GM12878 (cell line): ENCODE measurements at regions not wholly inside any gene's neighbourhood (a gene's known extent, or its start where the extent isn't known, plus 50 kb on each side); places are given as distances from the start of the nearest gene placed in this dataset.
A peak's percentile ranks its signal among the peaks of the same experiment; 100 is the strongest.

Experiments
- CBX3 ChIP-seq: fragments of 200-600 bp; sonication (generic); IDR thresholded peaks from 2 replicates; pipeline ENCODE4 v1.6.1; 2016; ENCODE audit warnings: low read depth, borderline replicate concordance
- IKZF2 ChIP-seq, 2 experiments: fragments of 450-650 bp; IDR thresholded peaks; 2 replicates each; pipeline ENCODE4 v1.6.1; 2017; ENCODE audit warnings: mild to moderate bottlenecking in 2 of 2, moderate library complexity in 2 of 2
- IRF4 ChIP-seq: IDR thresholded peaks from 2 replicates; pipeline ENCODE4 v1.6.1; 2011; ENCODE audit warnings: low read depth, low read length
- MXI1 ChIP-seq: fragments of 150-350 bp; IDR thresholded peaks from 2 replicates; pipeline ENCODE4 v1.6.1; 2011; ENCODE audit warnings: low read depth, mild to moderate bottlenecking, inconsistent platforms, low read length, improper control_type of control experiment
- NFYB ChIP-seq: IDR thresholded peaks from 2 replicates; pipeline ENCODE4 v1.6.1; 2011; ENCODE audit warnings: low read depth, mild to moderate bottlenecking, low read length, improper control_type of control experiment, moderate library complexity; ENCODE audit not compliant: insufficient read depth
- NR2C1 ChIP-seq: fragments of 450-650 bp; IDR thresholded peaks from 2 replicates; pipeline ENCODE4 v1.6.1; 2017; ENCODE audit warnings: antibody characterized with exemption, mild to moderate bottlenecking, moderate library complexity
- NRF1 ChIP-seq: conservative IDR thresholded peaks from 2 replicates; pipeline ENCODE4 v1.6.1; 2011; ENCODE audit warnings: mild to moderate bottlenecking, low read depth, low read length, improper control_type of control experiment
- RCOR1 ChIP-seq: conservative IDR thresholded peaks from 2 replicates; pipeline ENCODE4 v1.6.1; 2012; ENCODE audit warnings: low read depth, low read length, improper control_type of control experiment
- SMAD5 ChIP-seq: IDR thresholded peaks from 2 replicates; pipeline ENCODE4 v1.6.1; 2016; ENCODE audit warnings: antibody characterized with exemption, low read depth
- SPI1 ChIP-seq: IDR thresholded peaks from 2 replicates; pipeline ENCODE4 v1.6.1; 2011; ENCODE audit warnings: low read depth, mild to moderate bottlenecking, low read length, moderate library complexity, borderline replicate concordance; ENCODE audit not compliant: insufficient read depth
- SREBF2 ChIP-seq: IDR thresholded peaks from 2 replicates; pipeline ENCODE4 v1.6.1; 2012; ENCODE audit warnings: mild to moderate bottlenecking, low read length
- STAT3 ChIP-seq: IDR thresholded peaks from 2 replicates; pipeline ENCODE4 v1.6.1; 2011; ENCODE audit warnings: low read depth, low read length, improper control_type of control experiment
- TCF7 ChIP-seq: IDR thresholded peaks from 2 replicates; pipeline ENCODE4 v1.6.1; 2014; ENCODE audit warnings: antibody characterized with exemption, borderline replicate concordance
- ZBED1 ChIP-seq: IDR thresholded peaks from 2 replicates; pipeline ENCODE4 v1.6.1; 2016; ENCODE audit warnings: borderline replicate concordance
- ZNF384 ChIP-seq: IDR thresholded peaks from 2 replicates; pipeline ENCODE4 v1.6.1; 2012; ENCODE audit warnings: low read depth, mild to moderate bottlenecking, low read length, improper control_type of control experiment, borderline replicate concordance
- TF ChIP-seq, protein P1 (sequence below): fragments of 450-650 bp; formaldehyde crosslinking; IDR thresholded peaks from 2 replicates; pipeline ENCODE4 v1.5.0; 2022; ENCODE audit warnings: mild to moderate bottlenecking, missing genetic modification characterization
- TF ChIP-seq, protein P2 (sequence below): fragments of 150-350 bp; IDR thresholded peaks from 2 replicates; pipeline ENCODE4 v1.6.1; 2014; ENCODE audit warnings: mild to moderate bottlenecking, low read depth, low read length
- TF ChIP-seq, protein P3 (sequence below): IDR thresholded peaks from 2 replicates; pipeline ENCODE4 v1.6.1; 2011; ENCODE audit warnings: low read depth, low read length, improper control_type of control experiment, borderline replicate concordance
- TF ChIP-seq, protein P4 (sequence below): fragments of 450-650 bp; IDR thresholded peaks from 2 replicates; pipeline ENCODE4 v1.6.1; 2017; ENCODE audit warnings: borderline replicate concordance
- TF ChIP-seq, protein P5 (sequence below): fragments of 450-650 bp; IDR thresholded peaks from 2 replicates; pipeline ENCODE4 v1.6.1; 2016; ENCODE audit warnings: mild to moderate bottlenecking

DNA sequence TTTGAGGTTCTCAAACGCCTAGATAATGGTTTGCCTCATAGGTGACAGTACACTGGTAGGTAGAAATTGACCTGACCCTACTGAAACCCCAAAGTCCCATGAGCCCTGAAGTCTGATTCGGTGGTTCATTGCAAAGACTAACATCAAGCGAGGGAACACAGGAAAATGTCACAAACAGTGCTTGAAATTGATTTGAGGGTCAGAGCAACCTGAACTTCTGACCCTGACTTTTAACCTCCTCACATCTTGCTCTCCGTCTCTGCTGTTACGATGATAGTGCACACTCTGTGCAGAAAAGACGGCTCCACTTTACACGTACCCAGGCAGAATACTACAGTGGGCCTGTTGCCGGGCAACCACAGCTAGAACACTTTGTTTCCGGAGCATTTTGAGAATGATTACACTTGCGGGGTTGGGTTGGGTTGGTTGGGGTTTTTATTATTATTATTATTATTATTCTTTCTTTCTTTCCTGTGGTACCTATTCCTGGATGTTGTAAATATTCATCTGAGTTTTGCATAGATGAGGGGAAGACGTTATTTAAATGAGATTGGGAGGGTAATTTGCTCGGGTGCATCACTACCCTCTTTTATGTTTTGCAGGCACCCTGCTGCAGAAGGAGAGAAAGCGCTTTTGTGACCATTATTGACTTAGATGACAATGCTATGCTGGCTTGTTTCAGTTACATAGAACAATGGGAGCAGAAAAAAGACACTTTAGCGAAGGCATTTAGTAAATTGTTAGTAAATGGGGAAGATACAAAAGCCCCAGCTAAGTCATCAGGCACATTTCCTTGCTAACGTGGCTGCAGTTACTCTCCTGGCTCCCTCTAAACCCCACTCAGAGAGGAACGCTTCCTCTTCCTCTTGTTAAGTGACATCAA, 438.1 kb upstream of the NRP1 start (continued):
- TF ChIP-seq, protein P1, sequence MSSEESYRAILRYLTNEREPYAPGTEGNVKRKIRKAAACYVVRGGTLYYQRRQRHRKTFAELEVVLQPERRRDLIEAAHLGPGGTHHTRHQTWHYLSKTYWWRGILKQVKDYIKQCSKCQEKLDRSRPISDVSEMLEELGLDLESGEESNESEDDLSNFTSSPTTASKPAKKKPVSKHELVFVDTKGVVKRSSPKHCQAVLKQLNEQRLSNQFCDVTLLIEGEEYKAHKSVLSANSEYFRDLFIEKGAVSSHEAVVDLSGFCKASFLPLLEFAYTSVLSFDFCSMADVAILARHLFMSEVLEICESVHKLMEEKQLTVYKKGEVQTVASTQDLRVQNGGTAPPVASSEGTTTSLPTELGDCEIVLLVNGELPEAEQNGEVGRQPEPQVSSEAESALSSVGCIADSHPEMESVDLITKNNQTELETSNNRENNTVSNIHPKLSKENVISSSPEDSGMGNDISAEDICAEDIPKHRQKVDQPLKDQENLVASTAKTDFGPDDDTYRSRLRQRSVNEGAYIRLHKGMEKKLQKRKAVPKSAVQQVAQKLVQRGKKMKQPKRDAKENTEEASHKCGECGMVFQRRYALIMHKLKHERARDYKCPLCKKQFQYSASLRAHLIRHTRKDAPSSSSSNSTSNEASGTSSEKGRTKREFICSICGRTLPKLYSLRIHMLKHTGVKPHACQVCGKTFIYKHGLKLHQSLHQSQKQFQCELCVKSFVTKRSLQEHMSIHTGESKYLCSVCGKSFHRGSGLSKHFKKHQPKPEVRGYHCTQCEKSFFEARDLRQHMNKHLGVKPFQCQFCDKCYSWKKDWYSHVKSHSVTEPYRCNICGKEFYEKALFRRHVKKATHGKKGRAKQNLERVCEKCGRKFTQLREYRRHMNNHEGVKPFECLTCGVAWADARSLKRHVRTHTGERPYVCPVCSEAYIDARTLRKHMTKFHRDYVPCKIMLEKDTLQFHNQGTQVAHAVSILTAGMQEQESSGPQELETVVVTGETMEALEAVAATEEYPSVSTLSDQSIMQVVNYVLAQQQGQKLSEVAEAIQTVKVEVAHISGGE (CRISPR knock-in tag): no peak
- TF ChIP-seq, protein P2, sequence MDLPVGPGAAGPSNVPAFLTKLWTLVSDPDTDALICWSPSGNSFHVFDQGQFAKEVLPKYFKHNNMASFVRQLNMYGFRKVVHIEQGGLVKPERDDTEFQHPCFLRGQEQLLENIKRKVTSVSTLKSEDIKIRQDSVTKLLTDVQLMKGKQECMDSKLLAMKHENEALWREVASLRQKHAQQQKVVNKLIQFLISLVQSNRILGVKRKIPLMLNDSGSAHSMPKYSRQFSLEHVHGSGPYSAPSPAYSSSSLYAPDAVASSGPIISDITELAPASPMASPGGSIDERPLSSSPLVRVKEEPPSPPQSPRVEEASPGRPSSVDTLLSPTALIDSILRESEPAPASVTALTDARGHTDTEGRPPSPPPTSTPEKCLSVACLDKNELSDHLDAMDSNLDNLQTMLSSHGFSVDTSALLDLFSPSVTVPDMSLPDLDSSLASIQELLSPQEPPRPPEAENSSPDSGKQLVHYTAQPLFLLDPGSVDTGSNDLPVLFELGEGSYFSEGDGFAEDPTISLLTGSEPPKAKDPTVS: no peak
- TF ChIP-seq SMAD5 (no peak), SPI1 (peak; percentile 9; the same call in 1 of the 2 replicates), IKZF2 (IDR thresholded peaks at IDR 0.05) (0 out of 4 replicates have a peak, but pooled peaks of 1 of the 2 experiments have one; percentile 21), SREBF2 (no peak), ZBED1 (no peak), CBX3 (no peak), MXI1 (no peak), TCF7 (no peak), NR2C1 (peak; percentile 31; the same call in 1 of the 2 replicates), ZNF384 (no peak), RCOR1 (no peak), IRF4 (no peak), NRF1 (no peak), STAT3 (no peak), NFYB (no peak)
- TF ChIP-seq, protein P3, sequence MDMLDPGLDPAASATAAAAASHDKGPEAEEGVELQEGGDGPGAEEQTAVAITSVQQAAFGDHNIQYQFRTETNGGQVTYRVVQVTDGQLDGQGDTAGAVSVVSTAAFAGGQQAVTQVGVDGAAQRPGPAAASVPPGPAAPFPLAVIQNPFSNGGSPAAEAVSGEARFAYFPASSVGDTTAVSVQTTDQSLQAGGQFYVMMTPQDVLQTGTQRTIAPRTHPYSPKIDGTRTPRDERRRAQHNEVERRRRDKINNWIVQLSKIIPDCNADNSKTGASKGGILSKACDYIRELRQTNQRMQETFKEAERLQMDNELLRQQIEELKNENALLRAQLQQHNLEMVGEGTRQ: no peak
- TF ChIP-seq, protein P4, sequence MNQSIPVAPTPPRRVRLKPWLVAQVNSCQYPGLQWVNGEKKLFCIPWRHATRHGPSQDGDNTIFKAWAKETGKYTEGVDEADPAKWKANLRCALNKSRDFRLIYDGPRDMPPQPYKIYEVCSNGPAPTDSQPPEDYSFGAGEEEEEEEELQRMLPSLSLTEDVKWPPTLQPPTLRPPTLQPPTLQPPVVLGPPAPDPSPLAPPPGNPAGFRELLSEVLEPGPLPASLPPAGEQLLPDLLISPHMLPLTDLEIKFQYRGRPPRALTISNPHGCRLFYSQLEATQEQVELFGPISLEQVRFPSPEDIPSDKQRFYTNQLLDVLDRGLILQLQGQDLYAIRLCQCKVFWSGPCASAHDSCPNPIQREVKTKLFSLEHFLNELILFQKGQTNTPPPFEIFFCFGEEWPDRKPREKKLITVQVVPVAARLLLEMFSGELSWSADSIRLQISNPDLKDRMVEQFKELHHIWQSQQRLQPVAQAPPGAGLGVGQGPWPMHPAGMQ: no peak
- TF ChIP-seq, protein P5, sequence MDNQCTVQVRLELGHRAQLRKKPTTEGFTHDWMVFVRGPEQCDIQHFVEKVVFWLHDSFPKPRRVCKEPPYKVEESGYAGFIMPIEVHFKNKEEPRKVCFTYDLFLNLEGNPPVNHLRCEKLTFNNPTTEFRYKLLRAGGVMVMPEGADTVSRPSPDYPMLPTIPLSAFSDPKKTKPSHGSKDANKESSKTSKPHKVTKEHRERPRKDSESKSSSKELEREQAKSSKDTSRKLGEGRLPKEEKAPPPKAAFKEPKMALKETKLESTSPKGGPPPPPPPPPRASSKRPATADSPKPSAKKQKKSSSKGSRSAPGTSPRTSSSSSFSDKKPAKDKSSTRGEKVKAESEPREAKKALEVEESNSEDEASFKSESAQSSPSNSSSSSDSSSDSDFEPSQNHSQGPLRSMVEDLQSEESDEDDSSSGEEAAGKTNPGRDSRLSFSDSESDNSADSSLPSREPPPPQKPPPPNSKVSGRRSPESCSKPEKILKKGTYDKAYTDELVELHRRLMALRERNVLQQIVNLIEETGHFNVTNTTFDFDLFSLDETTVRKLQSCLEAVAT: 0 out of 2 replicates have a peak, but pooled peaks have one; percentile 19
